ENCODE measurements at regions not wholly inside any gene's neighbourhood (a gene's known extent, or its start where the extent isn't known, plus 50 kb on each side); places are given as distances from the start of the nearest gene placed in this dataset.

- TF ChIP-seq, protein P1, sequence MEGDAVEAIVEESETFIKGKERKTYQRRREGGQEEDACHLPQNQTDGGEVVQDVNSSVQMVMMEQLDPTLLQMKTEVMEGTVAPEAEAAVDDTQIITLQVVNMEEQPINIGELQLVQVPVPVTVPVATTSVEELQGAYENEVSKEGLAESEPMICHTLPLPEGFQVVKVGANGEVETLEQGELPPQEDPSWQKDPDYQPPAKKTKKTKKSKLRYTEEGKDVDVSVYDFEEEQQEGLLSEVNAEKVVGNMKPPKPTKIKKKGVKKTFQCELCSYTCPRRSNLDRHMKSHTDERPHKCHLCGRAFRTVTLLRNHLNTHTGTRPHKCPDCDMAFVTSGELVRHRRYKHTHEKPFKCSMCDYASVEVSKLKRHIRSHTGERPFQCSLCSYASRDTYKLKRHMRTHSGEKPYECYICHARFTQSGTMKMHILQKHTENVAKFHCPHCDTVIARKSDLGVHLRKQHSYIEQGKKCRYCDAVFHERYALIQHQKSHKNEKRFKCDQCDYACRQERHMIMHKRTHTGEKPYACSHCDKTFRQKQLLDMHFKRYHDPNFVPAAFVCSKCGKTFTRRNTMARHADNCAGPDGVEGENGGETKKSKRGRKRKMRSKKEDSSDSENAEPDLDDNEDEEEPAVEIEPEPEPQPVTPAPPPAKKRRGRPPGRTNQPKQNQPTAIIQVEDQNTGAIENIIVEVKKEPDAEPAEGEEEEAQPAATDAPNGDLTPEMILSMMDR (conservative IDR thresholded peaks at IDR 0.05; ENCODE audit: low read length): no peak
- TF ChIP-seq EZH2phosphoT487 (IDR thresholded peaks at IDR 0.05; ENCODE audit: borderline replicate concordance, low read depth, low read length): no peak
These were observed 62.9 kb upstream of the SPON1 start for GRCh38 chr11:13899603-13900002.
